ENCODE measurements at regions not wholly inside any gene's neighbourhood (a gene's known extent, or its start where the extent isn't known, plus 50 kb on each side); places are given as distances from the start of the nearest gene placed in this dataset.
A peak's percentile ranks its signal among the peaks of the same experiment; 100 is the strongest.

GRCh38 chr2:173651891-173652290 is 297.2 kb downstream of the CDCA7 start:
- no peak for DNase-seq

GRCh38 chr2:173652311-173652710 is 297.6 kb downstream of the CDCA7 start:
- DNase-seq: no peak

GRCh38 chr2:173652767-173653431 is 298.2 kb downstream of the CDCA7 start:
- DNase-seq: peak; percentile 73

- no peak for DNase-seq
Measured at GRCh38 chr2:173653432-173653805, 298.7 kb downstream of the CDCA7 start.

GRCh38 chr2:173654161-173654895 is 299.7 kb downstream of the CDCA7 start:
- DNase-seq: no peak

- DNase-seq: no peak
Measured at GRCh38 chr2:173654896-173655265, 300.2 kb downstream of the CDCA7 start.

- DNase-seq: no peak
Measured at GRCh38 chr2:173656086-173656485, 301.4 kb downstream of the CDCA7 start.

GRCh38 chr2:173657996-173658717 is 303.5 kb downstream of the CDCA7 start:
- no peak for DNase-seq

GRCh38 chr2:173658946-173659371 is 304.3 kb downstream of the CDCA7 start:
- no peak for DNase-seq

- peak; percentile 55 for DNase-seq
Measured at GRCh38 chr2:173659509-173659908, 304.8 kb downstream of the CDCA7 start.

- DNase-seq: no peak
Measured at GRCh38 chr2:173661586-173661985, 303.6 kb downstream of the SP3 start.

- DNase-seq: no peak
Measured at GRCh38 chr2:173663353-173663752, 301.8 kb downstream of the SP3 start.

GRCh38 chr2:173663835-173664512 is 301.2 kb downstream of the SP3 start:
- no peak for DNase-seq

GRCh38 chr2:173664513-173664910 is 300.7 kb downstream of the SP3 start:
- no peak for DNase-seq

GRCh38 chr2:173666171-173666888 is 298.8 kb downstream of the SP3 start:
- DNase-seq: no peak

- DNase-seq: peak; percentile 15
Measured at GRCh38 chr2:173667014-173667413, 298.2 kb downstream of the SP3 start.

GRCh38 chr2:173667415-173667814 is 297.8 kb downstream of the SP3 start:
- DNase-seq: no peak

GRCh38 chr2:173669271-173669853 is 295.8 kb downstream of the SP3 start:
- DNase-seq: no peak

- DNase-seq: no peak
Measured at GRCh38 chr2:173669888-173670287, 295.3 kb downstream of the SP3 start.

GRCh38 chr2:173672573-173673340 is 292.4 kb downstream of the SP3 start:
- no peak for DNase-seq

GRCh38 chr2:173673640-173674039 is 291.5 kb downstream of the SP3 start:
- no peak for DNase-seq

GRCh38 chr2:173676647-173677046 is 288.5 kb downstream of the SP3 start:
- DNase-seq: no peak

All from NCI-H2227 treated with DMSO at 0.1 percent for 48 hours (cell line).